ENCODE measurements at regions not wholly inside any gene's neighbourhood (a gene's known extent, or its start where the extent isn't known, plus 50 kb on each side); places are given as distances from the start of the nearest gene placed in this dataset.

DNA sequence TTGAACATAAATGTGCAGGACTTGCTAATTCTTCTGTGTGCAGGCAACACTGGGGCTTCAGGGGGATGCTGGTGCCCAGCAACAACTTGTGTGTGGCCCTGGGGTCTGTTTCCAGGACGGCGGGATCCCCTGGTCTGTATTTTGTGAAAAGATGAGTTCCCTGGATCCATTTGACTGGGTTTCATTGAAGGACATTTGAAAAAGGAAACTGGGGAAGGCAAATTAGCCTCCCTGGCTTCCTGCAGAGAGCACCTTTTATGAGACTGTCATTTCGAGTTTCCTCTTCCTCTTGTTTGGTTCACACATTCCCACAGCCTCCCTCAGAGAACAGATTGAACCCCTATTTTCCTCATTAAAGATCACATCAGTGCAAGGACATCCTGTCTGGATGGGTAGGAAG, 63.1 kb downstream of the FOXI1 start:
- TF ChIP-seq NFATC4 (CRISPR knock-in tag; IDR thresholded peaks at IDR 0.05) (no peak), CBFB (CRISPR knock-in tag; IDR thresholded peaks at IDR 0.05; ENCODE audit: low read depth) (no peak), NFYB (CRISPR knock-in tag; conservative IDR thresholded peaks at IDR 0.05; ENCODE audit: low read depth) (no peak), ETV6 (CRISPR knock-in tag; IDR thresholded peaks at IDR 0.05) (no peak), TEAD4 (CRISPR knock-in tag; IDR thresholded peaks at IDR 0.05) (no peak), ESRRA (CRISPR knock-in tag; IDR thresholded peaks at IDR 0.05; ENCODE audit: borderline replicate concordance) (no peak)
- TF ChIP-seq, protein P1, sequence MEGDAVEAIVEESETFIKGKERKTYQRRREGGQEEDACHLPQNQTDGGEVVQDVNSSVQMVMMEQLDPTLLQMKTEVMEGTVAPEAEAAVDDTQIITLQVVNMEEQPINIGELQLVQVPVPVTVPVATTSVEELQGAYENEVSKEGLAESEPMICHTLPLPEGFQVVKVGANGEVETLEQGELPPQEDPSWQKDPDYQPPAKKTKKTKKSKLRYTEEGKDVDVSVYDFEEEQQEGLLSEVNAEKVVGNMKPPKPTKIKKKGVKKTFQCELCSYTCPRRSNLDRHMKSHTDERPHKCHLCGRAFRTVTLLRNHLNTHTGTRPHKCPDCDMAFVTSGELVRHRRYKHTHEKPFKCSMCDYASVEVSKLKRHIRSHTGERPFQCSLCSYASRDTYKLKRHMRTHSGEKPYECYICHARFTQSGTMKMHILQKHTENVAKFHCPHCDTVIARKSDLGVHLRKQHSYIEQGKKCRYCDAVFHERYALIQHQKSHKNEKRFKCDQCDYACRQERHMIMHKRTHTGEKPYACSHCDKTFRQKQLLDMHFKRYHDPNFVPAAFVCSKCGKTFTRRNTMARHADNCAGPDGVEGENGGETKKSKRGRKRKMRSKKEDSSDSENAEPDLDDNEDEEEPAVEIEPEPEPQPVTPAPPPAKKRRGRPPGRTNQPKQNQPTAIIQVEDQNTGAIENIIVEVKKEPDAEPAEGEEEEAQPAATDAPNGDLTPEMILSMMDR (IDR thresholded peaks at IDR 0.05): no peak
- TF ChIP-seq, protein P2, sequence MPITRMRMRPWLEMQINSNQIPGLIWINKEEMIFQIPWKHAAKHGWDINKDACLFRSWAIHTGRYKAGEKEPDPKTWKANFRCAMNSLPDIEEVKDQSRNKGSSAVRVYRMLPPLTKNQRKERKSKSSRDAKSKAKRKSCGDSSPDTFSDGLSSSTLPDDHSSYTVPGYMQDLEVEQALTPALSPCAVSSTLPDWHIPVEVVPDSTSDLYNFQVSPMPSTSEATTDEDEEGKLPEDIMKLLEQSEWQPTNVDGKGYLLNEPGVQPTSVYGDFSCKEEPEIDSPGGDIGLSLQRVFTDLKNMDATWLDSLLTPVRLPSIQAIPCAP (CRISPR knock-in tag; IDR thresholded peaks at IDR 0.05): no peak
- TF ChIP-seq, protein P3, sequence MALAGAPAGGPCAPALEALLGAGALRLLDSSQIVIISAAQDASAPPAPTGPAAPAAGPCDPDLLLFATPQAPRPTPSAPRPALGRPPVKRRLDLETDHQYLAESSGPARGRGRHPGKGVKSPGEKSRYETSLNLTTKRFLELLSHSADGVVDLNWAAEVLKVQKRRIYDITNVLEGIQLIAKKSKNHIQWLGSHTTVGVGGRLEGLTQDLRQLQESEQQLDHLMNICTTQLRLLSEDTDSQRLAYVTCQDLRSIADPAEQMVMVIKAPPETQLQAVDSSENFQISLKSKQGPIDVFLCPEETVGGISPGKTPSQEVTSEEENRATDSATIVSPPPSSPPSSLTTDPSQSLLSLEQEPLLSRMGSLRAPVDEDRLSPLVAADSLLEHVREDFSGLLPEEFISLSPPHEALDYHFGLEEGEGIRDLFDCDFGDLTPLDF (CRISPR knock-in tag; IDR thresholded peaks at IDR 0.05): no peak
- TF ChIP-seq, protein P4, sequence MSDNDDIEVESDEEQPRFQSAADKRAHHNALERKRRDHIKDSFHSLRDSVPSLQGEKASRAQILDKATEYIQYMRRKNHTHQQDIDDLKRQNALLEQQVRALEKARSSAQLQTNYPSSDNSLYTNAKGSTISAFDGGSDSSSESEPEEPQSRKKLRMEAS (CRISPR knock-in tag; IDR thresholded peaks at IDR 0.05): no peak
